ENCODE measurements at regions not wholly inside any gene's neighbourhood (a gene's known extent, or its start where the extent isn't known, plus 50 kb on each side); places are given as distances from the start of the nearest gene placed in this dataset.

GRCh38 chr5:156191547-156191946 lies 135.4 kb upstream of the SGCD start:
- no peak for TF ChIP-seq CTCF (IDR thresholded peaks at IDR 0.05; ENCODE audit: borderline replicate concordance, insufficient read depth, low read depth, low read length)
- no peak overlapping the region for H3K4me3 ChIP-seq (ENCODE audit: low read depth, low read length)

GRCh38 chr5:156197042-156197635 lies 129.8 kb upstream of the SGCD start:
- no peak overlapping the region for H3K4me3 ChIP-seq (ENCODE audit: low read depth, low read length)
- no peak for TF ChIP-seq CTCF (IDR thresholded peaks at IDR 0.05; ENCODE audit: borderline replicate concordance, insufficient read depth, low read depth, low read length)

- no peak overlapping the region for H3K4me3 ChIP-seq (ENCODE audit: low read depth, low read length)
- no peak for TF ChIP-seq CTCF (IDR thresholded peaks at IDR 0.05; ENCODE audit: borderline replicate concordance, insufficient read depth, low read depth, low read length)
These were observed 127.9 kb upstream of the SGCD start for GRCh38 chr5:156199045-156199444.

- no peak for TF ChIP-seq CTCF (IDR thresholded peaks at IDR 0.05; ENCODE audit: borderline replicate concordance, insufficient read depth, low read depth, low read length)
- no peak overlapping the region for H3K4me3 ChIP-seq (ENCODE audit: low read depth, low read length)
These were observed 125.8 kb upstream of the SGCD start for GRCh38 chr5:156200938-156201787.

- TF ChIP-seq CTCF (IDR thresholded peaks at IDR 0.05; ENCODE audit: borderline replicate concordance, insufficient read depth, low read depth, low read length): no peak
- no peak overlapping the region for H3K4me3 ChIP-seq (ENCODE audit: low read depth, low read length)
These were observed 125.1 kb upstream of the SGCD start for GRCh38 chr5:156201788-156202403.

GRCh38 chr5:156208271-156208670 lies 118.7 kb upstream of the SGCD start:
- H3K4me3 ChIP-seq (ENCODE audit: low read depth, low read length): no peak overlapping the region
- no peak for TF ChIP-seq CTCF (IDR thresholded peaks at IDR 0.05; ENCODE audit: borderline replicate concordance, insufficient read depth, low read depth, low read length)

All from GM12875 (cell line).